H54 (cell line): ENCODE measurements at regions not wholly inside any gene's neighbourhood (a gene's known extent, or its start where the extent isn't known, plus 50 kb on each side); places are given as distances from the start of the nearest gene placed in this dataset.
"Not testable (repeated sequence)": the region's sequence is repeated elsewhere in the genome, so short reads cannot be mapped to it uniquely, and the experiment has no call there.

Experiments used
- DNase-seq: peaks from one replicate; pipeline ENCODE4 v3.0.0; 2011; ENCODE audit warnings: low spot score, mixed read lengths; ENCODE audit not compliant: insufficient read length
- FAIRE-seq: peaks from 3 replicates; lab custom pipeline; 2011; peaks lifted over from hg19 to GRCh38; lab: Jason Lieb, UNC
- POLR2A ChIP-seq: IDR thresholded peaks from 2 replicates; pipeline ENCODE4 v1.6.1; 2011; ENCODE audit warnings: low read depth, mild to moderate bottlenecking, low read length

DNA sequence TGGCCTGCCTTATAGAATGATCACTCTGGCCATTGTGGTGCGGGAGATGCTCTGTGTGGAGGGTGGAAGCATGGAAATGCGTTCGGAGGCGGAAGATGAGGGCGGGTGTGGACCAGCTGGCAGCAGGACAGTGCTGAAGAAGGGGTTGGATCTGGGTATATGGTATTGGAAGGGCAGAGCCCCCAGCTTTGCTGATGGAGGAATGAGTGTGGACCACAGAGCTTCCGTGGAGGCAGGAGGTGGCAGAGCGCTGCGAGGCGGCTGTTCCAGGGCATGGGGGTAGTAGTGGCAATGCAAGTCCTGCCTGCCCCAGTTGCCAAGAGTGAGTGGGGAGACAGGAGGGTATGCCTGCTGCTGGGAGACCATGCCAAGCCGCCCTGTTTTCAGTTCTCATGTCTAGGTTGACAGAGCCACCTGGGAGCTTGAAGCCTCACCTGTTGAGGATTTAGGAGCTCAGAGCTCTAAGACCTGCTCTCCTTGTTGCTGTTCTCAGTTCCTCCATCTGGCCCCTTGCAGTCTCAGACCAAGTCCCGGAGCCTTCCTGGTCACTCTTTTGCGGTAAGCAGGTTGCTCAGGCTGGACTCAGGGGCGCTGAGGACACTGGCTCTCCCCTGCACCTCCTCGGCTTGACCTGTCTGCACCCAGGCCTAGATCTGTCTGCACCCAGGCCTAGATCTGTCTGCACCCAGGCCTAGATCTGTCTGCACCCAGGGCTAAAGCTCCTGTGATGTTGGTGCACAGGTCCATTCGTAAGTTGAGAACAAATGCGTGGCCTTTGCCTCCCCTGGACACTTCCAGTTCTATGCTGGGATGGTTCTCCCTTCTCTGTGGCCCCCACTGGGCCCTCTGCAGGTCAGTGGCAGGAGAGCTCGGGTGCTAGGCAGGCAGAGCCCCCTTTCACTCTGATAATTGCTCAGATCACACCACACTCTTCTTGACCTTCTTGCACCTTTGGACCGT, 290.5 kb upstream of the HS6ST1 start:
- FAIRE-seq, result no peak
- DNase-seq, result no peak
- no peak for TF ChIP-seq POLR2A

DNA sequence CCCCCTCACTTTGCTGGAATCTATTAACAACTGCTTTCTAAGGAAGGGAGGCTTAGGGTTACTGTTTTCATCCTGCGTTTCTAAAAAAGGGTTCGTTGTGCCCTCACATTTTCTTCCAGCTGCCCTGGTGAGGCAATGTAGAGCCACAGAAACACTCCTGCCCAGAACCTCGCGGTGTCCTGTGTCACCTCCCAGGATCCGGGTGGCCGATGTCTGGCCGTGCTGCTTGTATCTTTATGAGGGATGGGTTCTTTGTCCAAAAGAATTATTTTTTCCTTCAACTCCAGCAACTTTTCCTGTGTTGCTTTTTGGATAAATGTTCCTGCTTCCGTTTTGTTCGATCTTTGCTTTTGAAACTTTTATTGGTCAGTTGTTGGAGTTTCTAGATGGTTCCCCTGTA, 291.8 kb upstream of the HS6ST1 start:
- no peak for TF ChIP-seq POLR2A
- DNase-seq, result no peak
- FAIRE-seq, result no peak

DNA sequence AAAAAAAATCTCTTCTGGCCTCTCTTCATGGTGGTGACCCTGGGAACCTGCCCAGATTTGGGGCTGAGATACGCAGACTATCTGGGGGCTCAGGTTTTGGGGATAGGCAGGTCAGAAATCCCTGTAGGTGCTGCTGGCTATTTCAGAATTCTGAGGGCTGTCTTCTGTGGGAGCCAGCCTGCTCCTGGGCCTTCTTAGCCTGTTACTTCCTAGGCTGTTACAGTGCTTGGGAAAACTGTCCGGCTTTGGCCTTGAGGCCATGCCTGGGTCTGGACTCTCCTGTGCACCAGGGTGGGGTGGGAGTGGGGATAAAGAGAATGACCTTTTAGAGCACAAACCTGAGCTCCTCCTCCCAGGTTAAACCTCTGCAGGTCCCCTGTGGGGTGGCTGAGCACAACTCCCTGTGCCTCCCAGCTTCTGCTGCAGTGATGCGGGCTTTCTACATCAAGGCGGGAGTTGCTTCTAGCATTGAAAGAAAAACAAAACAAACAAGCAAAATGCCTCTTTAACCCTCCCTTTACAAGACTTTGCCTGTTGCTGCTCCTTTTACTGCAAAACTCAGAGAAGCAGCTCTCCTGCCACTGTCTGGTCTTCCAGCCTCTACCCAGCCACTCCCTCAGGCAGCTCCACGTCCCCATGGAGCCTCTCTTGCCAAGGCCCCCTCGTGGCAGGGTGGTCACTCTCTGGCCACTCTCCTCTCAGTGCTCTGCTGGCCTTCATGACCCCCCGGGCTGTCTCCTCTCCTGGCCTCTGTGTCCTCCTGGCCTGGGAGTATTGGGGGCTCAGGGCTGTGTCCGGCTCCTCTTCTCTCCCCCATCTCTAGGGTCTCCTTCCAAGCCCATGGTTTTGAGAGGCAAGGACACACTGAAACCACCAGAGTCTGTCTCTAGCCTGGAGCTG, 293.0 kb upstream of the HS6ST1 start:
- TF ChIP-seq POLR2A, result no peak
- FAIRE-seq (no peak), DNase-seq (no peak)

DNA sequence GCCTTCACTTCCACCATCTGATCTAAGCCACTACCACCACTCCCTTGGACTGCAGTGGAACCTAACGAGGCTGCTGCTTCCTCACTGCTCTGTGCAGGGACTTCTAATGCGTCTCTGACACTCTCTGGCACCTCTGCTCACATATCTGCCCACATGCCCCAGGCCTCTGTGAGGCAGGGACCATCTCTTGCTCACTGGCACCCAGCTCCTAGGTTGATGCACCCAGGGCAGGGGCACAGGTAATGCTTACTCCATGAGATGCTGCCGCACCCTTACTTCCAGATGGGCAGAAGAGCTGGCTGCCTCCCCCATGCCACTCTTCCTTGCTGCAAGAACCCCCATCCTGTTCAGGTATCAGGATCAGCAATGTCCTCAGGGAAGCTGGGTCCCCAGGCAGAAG, 294.0 kb upstream of the HS6ST1 start:
- FAIRE-seq, result no peak
- no peak for DNase-seq
- no peak for TF ChIP-seq POLR2A

GRCh38 chr2:128613351-128613750, 294.7 kb upstream of the HS6ST1 start:
- FAIRE-seq, result no peak
- DNase-seq, result no peak
- TF ChIP-seq POLR2A, result no peak

DNA sequence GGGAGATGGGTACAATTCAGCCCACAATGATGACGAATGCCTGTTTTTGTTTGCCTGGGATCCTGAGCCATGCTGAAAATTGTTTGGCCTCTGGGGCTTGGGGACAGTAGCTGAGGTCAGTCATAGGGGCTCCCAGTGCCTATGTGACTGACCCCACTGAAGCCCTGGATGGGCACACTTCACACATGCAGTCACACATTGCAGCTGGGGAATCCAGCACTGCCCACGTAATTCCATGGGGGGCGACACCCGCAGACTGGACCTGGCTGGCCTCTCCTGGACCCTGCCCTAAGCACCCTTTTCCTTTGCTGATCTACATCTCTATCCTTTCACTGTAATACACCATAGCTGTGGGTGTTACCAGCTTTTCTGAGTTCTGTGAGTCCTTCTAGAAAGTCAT, 295.2 kb upstream of the HS6ST1 start:
- no peak for FAIRE-seq
- DNase-seq, result no peak
- TF ChIP-seq POLR2A, result no peak

- FAIRE-seq, DNase-seq: not testable (repeated sequence)
Measured at GRCh38 chr2:128614907-128615306, 296.2 kb upstream of the HS6ST1 start.

GRCh38 chr2:128615571-128615970, 296.9 kb upstream of the HS6ST1 start:
- DNase-seq (no peak), FAIRE-seq (no peak)
- no peak for TF ChIP-seq POLR2A

- DNase-seq (no peak), FAIRE-seq (no peak)
- TF ChIP-seq POLR2A, result no peak
Measured at GRCh38 chr2:128617029-128617590, 298.4 kb upstream of the HS6ST1 start.

DNA sequence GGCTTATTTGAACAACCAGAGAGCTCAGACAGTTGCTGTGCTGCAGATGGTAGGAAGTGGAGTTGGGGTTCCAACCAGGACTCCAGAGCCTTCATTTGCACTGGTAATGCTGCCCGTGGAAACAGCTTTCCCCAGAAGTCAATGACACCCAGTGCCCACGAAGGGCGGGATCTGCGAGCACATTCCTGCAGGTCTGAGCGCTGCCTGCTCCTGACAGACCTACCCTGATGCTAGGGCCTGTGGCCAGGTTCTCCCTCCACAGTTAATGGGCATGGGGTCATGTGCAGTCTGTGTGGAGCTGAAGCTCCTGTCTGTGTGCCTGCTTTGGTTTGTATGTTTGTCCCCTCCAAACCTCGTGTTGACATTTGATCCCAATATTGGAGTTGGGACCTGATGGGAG, 299.0 kb upstream of the HS6ST1 start:
- DNase-seq (no peak), FAIRE-seq (no peak)
- TF ChIP-seq POLR2A, result no peak

DNA sequence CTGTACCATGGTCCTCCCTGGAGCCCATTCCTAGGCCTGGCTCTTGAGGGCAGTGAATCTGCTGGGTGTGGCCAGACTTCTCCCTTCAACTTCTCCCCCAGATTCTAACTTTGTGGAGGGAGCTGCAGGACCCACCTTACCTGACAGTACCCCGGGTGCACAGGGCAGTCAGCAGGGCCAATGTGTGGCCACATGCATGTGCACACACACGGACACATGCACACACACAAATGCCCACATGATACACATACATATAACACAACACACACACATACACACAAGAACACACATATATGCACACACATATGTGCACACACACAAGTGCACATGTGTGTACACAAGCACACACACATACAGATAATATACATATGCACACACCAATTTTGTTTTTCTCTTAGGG, 300.0 kb upstream of the HS6ST1 start:
- FAIRE-seq (no peak), DNase-seq (no peak)
- TF ChIP-seq POLR2A, result no peak

DNA sequence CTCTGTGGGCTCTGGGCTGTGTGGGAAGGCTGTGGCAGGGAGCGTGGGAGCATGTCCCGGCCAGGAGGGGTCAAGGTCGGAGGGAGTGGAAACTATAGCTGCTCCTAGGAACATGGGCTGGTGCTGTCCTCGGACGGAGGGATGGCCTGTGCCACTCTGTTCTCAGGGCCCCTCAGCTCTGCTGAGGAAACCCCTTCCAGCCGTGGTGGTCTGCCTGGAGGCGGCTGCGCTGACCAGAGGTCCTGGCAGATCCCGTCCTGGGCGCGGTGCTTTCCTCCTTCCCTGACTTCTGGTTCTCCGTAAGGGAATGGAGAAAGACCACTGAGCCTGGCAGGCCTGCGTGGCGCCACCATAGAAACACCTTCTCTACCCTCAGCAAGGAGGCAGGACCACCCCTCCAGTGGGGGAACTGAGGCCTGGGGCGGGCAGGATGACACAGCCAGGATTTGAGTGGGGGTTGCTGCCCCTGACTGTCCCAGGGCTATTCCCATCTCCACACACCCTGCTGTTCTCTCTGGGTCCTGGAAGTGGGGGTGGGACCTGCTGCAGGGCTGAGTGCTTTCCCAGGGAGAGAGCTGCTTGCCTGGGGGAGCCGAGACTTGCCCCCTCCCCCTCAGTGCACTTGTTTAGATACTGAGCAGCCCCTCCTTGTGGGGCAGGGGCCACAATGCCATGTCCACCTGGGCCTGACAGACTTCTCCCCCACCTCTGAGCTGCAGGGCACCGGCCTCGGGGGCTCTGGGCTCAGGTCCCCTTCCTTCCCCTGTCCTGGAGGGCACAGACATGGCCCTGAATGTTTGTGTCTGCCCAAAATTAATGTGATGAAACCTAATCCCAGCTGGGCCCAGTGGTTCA, 301.0 kb upstream of the HS6ST1 start:
- no peak for FAIRE-seq

GRCh38 chr2:128621074-128621473, 302.4 kb upstream of the HS6ST1 start:
- TF ChIP-seq POLR2A, result no peak
- no peak for DNase-seq
- FAIRE-seq, result no peak

More for the DNA sequence above, 301.0 kb upstream of the HS6ST1 start:
- no peak for TF ChIP-seq POLR2A
- no peak for DNase-seq
